ENCODE measurements at regions not wholly inside any gene's neighbourhood (a gene's known extent, or its start where the extent isn't known, plus 50 kb on each side); places are given as distances from the start of the nearest gene placed in this dataset.
A peak's percentile ranks its signal among the peaks of the same experiment; 100 is the strongest.

DNA sequence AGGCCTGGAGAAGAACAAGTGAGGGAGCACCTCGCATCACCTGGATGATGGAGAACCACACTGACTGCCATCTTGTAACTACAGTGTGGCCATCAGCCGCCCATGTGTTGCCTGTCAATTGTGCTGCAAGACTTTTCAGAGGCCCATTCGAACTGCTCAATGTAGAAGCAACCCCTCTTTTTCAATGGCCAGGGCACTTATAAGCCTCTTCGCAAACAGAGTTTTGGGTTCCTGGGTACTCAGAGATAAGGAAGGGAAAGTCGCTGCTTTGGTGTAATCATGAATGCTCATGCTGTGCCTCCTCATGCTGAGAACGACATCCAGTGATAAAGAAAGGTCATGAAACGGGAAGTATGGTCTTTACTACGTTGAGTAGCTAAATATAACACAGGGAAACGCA, 143.9 kb upstream of the SLC39A10 start:
- Histone ChIP-seq H3K4me1 (ENCODE audit: low read depth) (peaks cover 17% of the 10 kb centered on the region), H3K4me3 (no peak overlapping the region), H3K27ac (peak overlapping the region; percentile 95), H3K9me3 (ENCODE audit: low read depth) (no peaks in the 10 kb centered on the region), H3K36me3 (no peaks in the 10 kb centered on the region), H3K27me3 (no peaks in the 10 kb centered on the region)
- DNase-seq (ENCODE audit: low read depth in 1 of 2, low spot score in 1 of 2), result peak in 1 of 2 donors; percentile 85
- TF ChIP-seq, protein P1, sequence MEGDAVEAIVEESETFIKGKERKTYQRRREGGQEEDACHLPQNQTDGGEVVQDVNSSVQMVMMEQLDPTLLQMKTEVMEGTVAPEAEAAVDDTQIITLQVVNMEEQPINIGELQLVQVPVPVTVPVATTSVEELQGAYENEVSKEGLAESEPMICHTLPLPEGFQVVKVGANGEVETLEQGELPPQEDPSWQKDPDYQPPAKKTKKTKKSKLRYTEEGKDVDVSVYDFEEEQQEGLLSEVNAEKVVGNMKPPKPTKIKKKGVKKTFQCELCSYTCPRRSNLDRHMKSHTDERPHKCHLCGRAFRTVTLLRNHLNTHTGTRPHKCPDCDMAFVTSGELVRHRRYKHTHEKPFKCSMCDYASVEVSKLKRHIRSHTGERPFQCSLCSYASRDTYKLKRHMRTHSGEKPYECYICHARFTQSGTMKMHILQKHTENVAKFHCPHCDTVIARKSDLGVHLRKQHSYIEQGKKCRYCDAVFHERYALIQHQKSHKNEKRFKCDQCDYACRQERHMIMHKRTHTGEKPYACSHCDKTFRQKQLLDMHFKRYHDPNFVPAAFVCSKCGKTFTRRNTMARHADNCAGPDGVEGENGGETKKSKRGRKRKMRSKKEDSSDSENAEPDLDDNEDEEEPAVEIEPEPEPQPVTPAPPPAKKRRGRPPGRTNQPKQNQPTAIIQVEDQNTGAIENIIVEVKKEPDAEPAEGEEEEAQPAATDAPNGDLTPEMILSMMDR (IDR thresholded peaks at IDR 0.05; ENCODE audit: low read depth, low read length), result no peak

DNA sequence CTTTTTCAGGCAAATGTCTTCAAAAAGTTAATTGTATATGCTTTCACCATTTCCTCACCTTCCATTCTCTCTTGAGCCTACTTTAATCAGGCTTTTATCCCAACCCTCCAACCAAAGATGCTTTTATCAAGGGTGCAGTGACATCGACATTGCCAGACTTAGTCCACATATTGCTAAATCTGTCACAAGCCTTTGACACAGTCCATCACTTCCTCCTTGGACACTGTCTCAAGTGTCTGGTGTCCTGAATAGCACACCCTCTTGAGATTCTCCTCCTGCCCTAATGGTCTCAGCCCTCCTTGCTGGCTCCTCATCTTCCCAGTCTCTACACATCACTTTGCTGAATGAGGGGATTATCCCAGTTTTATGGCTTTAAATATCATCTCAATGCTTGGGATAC, 147.5 kb upstream of the SLC39A10 start:
- TF ChIP-seq, protein P1 (IDR thresholded peaks at IDR 0.05; ENCODE audit: low read depth, low read length), result no peak
- Histone ChIP-seq H3K27me3 (no peaks in the 10 kb centered on the region), H3K36me3 (no peaks in the 10 kb centered on the region), H3K9me3 (ENCODE audit: low read depth) (no peaks in the 10 kb centered on the region), H3K27ac (no peak overlapping the region), H3K4me1 (ENCODE audit: low read depth) (peaks cover 17% of the 10 kb centered on the region), H3K4me3 (no peak overlapping the region)
- no peak for DNase-seq (ENCODE audit: low read depth in 1 of 2, low spot score in 1 of 2)

DNA sequence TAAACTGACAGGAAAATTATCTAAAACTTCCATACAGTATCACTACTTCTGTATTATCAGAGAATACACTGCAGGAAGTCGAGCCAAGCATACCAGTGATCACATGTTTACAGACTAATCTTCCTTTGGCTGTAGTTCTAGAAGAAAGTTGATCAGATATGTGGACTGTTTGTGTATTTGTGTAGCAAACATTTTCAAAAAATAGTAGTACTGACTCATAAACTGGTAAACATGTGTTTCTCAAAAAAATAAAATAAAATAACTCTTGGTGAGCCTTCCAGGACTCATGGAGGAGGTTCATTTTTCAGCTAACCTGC, 148.9 kb upstream of the SLC39A10 start:
- no peak for DNase-seq (ENCODE audit: low read depth in 1 of 2, low spot score in 1 of 2)
- Histone ChIP-seq H3K4me3 (no peak overlapping the region), H3K27ac (no peak overlapping the region), H3K27me3 (no peaks in the 10 kb centered on the region), H3K4me1 (ENCODE audit: low read depth) (peaks cover 8% of the 10 kb centered on the region), H3K36me3 (no peaks in the 10 kb centered on the region), H3K9me3 (ENCODE audit: low read depth) (no peaks in the 10 kb centered on the region)
- TF ChIP-seq, protein P1 (IDR thresholded peaks at IDR 0.05; ENCODE audit: low read depth, low read length), result no peak

DNA sequence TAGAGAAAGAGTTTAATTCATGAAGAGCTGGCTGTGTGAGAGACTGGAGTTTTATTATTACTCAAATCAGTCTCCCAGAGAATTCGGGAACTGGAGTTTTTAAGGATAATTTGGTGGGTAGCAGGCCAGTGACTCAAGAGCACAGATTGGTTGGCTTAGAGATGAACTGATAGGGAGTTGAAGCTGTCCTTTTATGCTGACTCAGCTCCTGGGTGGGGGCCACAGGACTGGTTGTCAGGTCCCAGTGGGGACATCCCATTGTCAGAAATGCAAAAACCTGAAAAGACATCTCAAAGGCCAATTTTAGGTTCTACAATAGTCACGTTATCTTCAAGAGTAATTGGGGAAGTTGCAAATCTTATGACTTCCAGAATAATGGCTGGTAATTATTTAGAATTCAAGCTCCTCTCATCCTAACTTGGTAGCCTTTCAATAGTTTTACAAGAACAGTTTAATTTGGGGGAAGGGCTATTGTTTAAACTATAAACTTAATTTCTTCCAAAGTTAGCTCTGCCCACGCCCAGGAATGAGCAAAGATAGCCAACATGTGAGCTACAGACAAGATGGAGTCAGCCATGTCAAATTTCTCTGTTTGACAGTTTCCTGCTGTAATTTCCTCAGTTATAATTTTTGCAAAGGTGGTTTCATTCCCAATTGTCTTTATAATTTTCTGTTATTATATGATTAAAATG, 149.4 kb upstream of the SLC39A10 start:
- Histone ChIP-seq H3K4me3 (no peak overlapping the region), H3K9me3 (ENCODE audit: low read depth) (no peaks in the 10 kb centered on the region), H3K27ac (no peak overlapping the region), H3K4me1 (ENCODE audit: low read depth) (peaks cover 4% of the 10 kb centered on the region), H3K27me3 (no peaks in the 10 kb centered on the region), H3K36me3 (no peaks in the 10 kb centered on the region)
- TF ChIP-seq, protein P1 (IDR thresholded peaks at IDR 0.05; ENCODE audit: low read depth, low read length), result no peak
- DNase-seq (ENCODE audit: low read depth in 1 of 2, low spot score in 1 of 2), result no peak

DNA sequence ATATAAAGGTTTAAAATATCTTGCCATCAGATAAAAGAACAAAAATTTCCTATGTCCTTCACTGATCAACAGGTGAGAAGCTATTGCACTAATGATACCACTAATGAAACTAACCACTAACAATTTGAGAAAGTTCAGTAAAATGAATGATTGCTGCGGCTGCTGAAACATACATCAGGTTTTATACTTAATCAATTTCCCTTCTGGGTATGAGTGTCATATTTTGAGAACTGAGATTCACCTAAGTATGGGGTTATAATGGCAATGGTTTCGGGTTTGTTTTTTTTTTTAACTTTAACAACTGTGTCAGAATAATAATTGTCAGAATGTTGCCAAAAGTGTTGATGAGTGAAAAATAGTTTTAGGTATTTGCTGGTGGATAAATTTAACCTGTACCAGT, 151.3 kb upstream of the SLC39A10 start:
- TF ChIP-seq, protein P1 (IDR thresholded peaks at IDR 0.05; ENCODE audit: low read depth, low read length), result no peak
- H3K4me1 ChIP-seq (ENCODE audit: low read depth), result peaks cover 4% of the 10 kb centered on the region
- H3K36me3 ChIP-seq, result no peaks in the 10 kb centered on the region
- H3K27ac ChIP-seq, result no peak overlapping the region
- H3K27me3 ChIP-seq, result no peaks in the 10 kb centered on the region
- H3K4me3 ChIP-seq, result no peak overlapping the region
- no peaks in the 10 kb centered on the region for H3K9me3 ChIP-seq (ENCODE audit: low read depth)
- DNase-seq (ENCODE audit: low read depth in 1 of 2, low spot score in 1 of 2), result no peak
